CD8-positive, alpha-beta memory T cell (primary cell): ENCODE measurements at regions not wholly inside any gene's neighbourhood (a gene's known extent, or its start where the extent isn't known, plus 50 kb on each side); places are given as distances from the start of the nearest gene placed in this dataset.
"Not testable (repeated sequence)": the region's sequence is repeated elsewhere in the genome, so short reads cannot be mapped to it uniquely, and the experiment has no call there.

Experiments used
- CTCF ChIA-PET: fragments of 350-600 bp; sonication (Branson Sonifier 250); formaldehyde crosslinking; loops from one replicate; lab custom pipeline; 2021; ENCODE audit warnings: antibody characterized with exemption; lab: Charles Lee
- POLR2A ChIA-PET: fragments of 350-600 bp; sonication (Branson Sonifier 250); formaldehyde crosslinking; loops from one replicate; lab custom pipeline; 2021; ENCODE audit warnings: antibody characterized with exemption; lab: Charles Lee
- DNase-seq, 5 donors: peaks; one replicate each; pipeline versions ENCODE4 v3.0.0 to v3.0.0-alpha.2; 2020 to 2022; ENCODE audit warnings: mixed read lengths in 1 of 5
- H3K27ac ChIP-seq: one replicate; pipeline ENCODE4 v1.7.0; 2013; ENCODE audit warnings: low read depth, mild to moderate bottlenecking, low read length, moderate library complexity
- H3K27me3 ChIP-seq: 2 replicates; pipeline ENCODE4 v1.7.0; 2013; ENCODE audit warnings: low read length, mild to moderate bottlenecking; ENCODE audit not compliant: insufficient read depth, poor library complexity, severe bottlenecking
- H3K36me3 ChIP-seq: 2 replicates; pipeline ENCODE4 v1.7.0; 2013; ENCODE audit warnings: mild to moderate bottlenecking, low read length, moderate library complexity; ENCODE audit not compliant: insufficient read depth
- H3K4me1 ChIP-seq: 2 replicates; pipeline ENCODE4 v1.7.0; 2013; ENCODE audit warnings: mild to moderate bottlenecking, low read length, moderate library complexity; ENCODE audit not compliant: insufficient read depth
- H3K4me3 ChIP-seq: 2 replicates; pipeline ENCODE4 v1.7.0; 2013; ENCODE audit warnings: mild to moderate bottlenecking, low read length
- H3K9me3 ChIP-seq: 2 replicates; pipeline ENCODE4 v1.7.0; 2013; ENCODE audit warnings: mild to moderate bottlenecking, low read length
- H3K27ac Mint-ChIP-seq, 8 donors: one replicate each; pipeline ENCODE4 v1.8.0; 2020 to 2021; ENCODE audit warnings: mixed read lengths in 8 of 8, mild to moderate bottlenecking in 6 of 8, inconsistent platforms in 3 of 8, moderate library complexity in 3 of 8
- H3K27me3 Mint-ChIP-seq, 2 donors: one replicate each; pipeline ENCODE4 v1.8.0; 2020 to 2021; ENCODE audit warnings: mixed read lengths in 2 of 2, mild to moderate bottlenecking in 1 of 2, moderate library complexity in 1 of 2
- H3K36me3 Mint-ChIP-seq, 3 donors: one replicate each; pipeline ENCODE4 v1.8.0; 2020 to 2021; ENCODE audit warnings: mixed read lengths in 3 of 3, inconsistent platforms in 1 of 3, mild to moderate bottlenecking in 1 of 3
- H3K4me1 Mint-ChIP-seq, 3 donors: one replicate each; pipeline ENCODE4 v1.8.0; 2020 to 2021; ENCODE audit warnings: mixed read lengths in 3 of 3, inconsistent platforms in 1 of 3, mild to moderate bottlenecking in 1 of 3
- H3K4me3 Mint-ChIP-seq, 7 donors: one replicate each; pipeline ENCODE4 v1.8.0; 2020 to 2021; ENCODE audit warnings: mixed read lengths in 7 of 7, mild to moderate bottlenecking in 6 of 7, moderate library complexity in 4 of 7, inconsistent platforms in 2 of 7
- H3K9me3 Mint-ChIP-seq, 5 donors: one replicate each; pipeline ENCODE4 v1.8.0; 2020 to 2022; ENCODE audit warnings: mixed read lengths in 5 of 5, mild to moderate bottlenecking in 3 of 5, moderate library complexity in 2 of 5, inconsistent platforms in 1 of 5

- H3K4me1 ChIP-seq, H3K36me3 Mint-ChIP-seq, POLR2A ChIA-PET, H3K27me3 ChIP-seq, H3K4me3 Mint-ChIP-seq, H3K27ac Mint-ChIP-seq, H3K9me3 Mint-ChIP-seq, H3K27me3 Mint-ChIP-seq, H3K9me3 ChIP-seq, CTCF ChIA-PET, H3K27ac ChIP-seq, DNase-seq, H3K36me3 ChIP-seq, H3K4me3 ChIP-seq, H3K4me1 Mint-ChIP-seq: not testable (repeated sequence)
These were observed 132.8 kb downstream of the RFPL4B start for GRCh38 chr6:112479975-112480374.

- no peak overlapping the region for H3K27ac Mint-ChIP-seq
- CTCF ChIA-PET: no interaction called here
- no peak for DNase-seq
These were observed 133.4 kb downstream of the RFPL4B start for GRCh38 chr6:112480553-112480952.

GRCh38 chr6:112481211-112481610 is 134.1 kb downstream of the RFPL4B start:
- H3K36me3 Mint-ChIP-seq: no peaks in the 10 kb centered on the region
- no peak overlapping the region for H3K27ac Mint-ChIP-seq
- Histone ChIP-seq H3K9me3 (no peaks in the 10 kb centered on the region), H3K4me3 (no peak overlapping the region), H3K27me3 (no peaks in the 10 kb centered on the region), H3K27ac (no peak overlapping the region), H3K36me3 (no peaks in the 10 kb centered on the region), H3K4me1 (no peaks in the 10 kb centered on the region)
- ChIA-PET POLR2A (no interaction called here), CTCF (no interaction called here)
- no peaks in the 10 kb centered on the region for H3K4me1 Mint-ChIP-seq
- H3K9me3 Mint-ChIP-seq: peaks cover 0 to 6% (median 0%) of the 10 kb centered on the region in 5 donors
- no peak overlapping the region for H3K4me3 Mint-ChIP-seq
- peaks cover 0 to 2% of the 10 kb centered on the region in 2 donors for H3K27me3 Mint-ChIP-seq
- DNase-seq: no peak

More at GRCh38 chr6:112480553-112480952, 133.4 kb downstream of the RFPL4B start:
- Histone ChIP-seq H3K9me3 (no peaks in the 10 kb centered on the region), H3K27me3 (no peaks in the 10 kb centered on the region), H3K4me1 (no peaks in the 10 kb centered on the region), H3K36me3 (no peaks in the 10 kb centered on the region), H3K27ac (no peak overlapping the region), H3K4me3 (no peak overlapping the region)
- POLR2A ChIA-PET: no interaction called here
- no peak overlapping the region for H3K4me3 Mint-ChIP-seq
- peaks cover 0 to 6% (median 0%) of the 10 kb centered on the region in 5 donors for H3K9me3 Mint-ChIP-seq
- H3K27me3 Mint-ChIP-seq: peaks cover 0 to 2% of the 10 kb centered on the region in 2 donors
- no peaks in the 10 kb centered on the region for H3K36me3 Mint-ChIP-seq
- no peaks in the 10 kb centered on the region for H3K4me1 Mint-ChIP-seq

GRCh38 chr6:112482373-112482772 is 135.2 kb downstream of the RFPL4B start:
- Mint-ChIP-seq H3K4me1 (no peaks in the 10 kb centered on the region), H3K27me3 (no peaks in the 10 kb centered on the region), H3K36me3 (no peaks in the 10 kb centered on the region), H3K4me3 (no peak overlapping the region), H3K9me3 (peaks cover 0 to 3% (median 0%) of the 10 kb centered on the region in 5 donors), H3K27ac (no peak overlapping the region)
- Histone ChIP-seq H3K4me3 (no peak overlapping the region), H3K9me3 (no peaks in the 10 kb centered on the region), H3K27me3 (no peaks in the 10 kb centered on the region), H3K36me3 (no peaks in the 10 kb centered on the region), H3K27ac (no peak overlapping the region), H3K4me1 (no peaks in the 10 kb centered on the region)
- DNase-seq: no peak
- POLR2A ChIA-PET: no interaction called here
- CTCF ChIA-PET: no interaction called here

- H3K4me1 Mint-ChIP-seq: no peaks in the 10 kb centered on the region
- peaks cover 0 to 2% (median 0%) of the 10 kb centered on the region in 5 donors for H3K9me3 Mint-ChIP-seq
- H3K27me3 Mint-ChIP-seq: no peaks in the 10 kb centered on the region
- no peak for DNase-seq
- Histone ChIP-seq H3K9me3 (no peaks in the 10 kb centered on the region), H3K36me3 (no peaks in the 10 kb centered on the region), H3K4me1 (no peaks in the 10 kb centered on the region), H3K27me3 (no peaks in the 10 kb centered on the region), H3K4me3 (no peak overlapping the region), H3K27ac (no peak overlapping the region)
- H3K4me3 Mint-ChIP-seq: no peak overlapping the region
- ChIA-PET CTCF (no interaction called here), POLR2A (no interaction called here)
- H3K27ac Mint-ChIP-seq: no peak overlapping the region
- no peaks in the 10 kb centered on the region for H3K36me3 Mint-ChIP-seq
These were observed 138.1 kb downstream of the RFPL4B start for GRCh38 chr6:112485120-112485826.

- Mint-ChIP-seq H3K9me3 (peaks cover 0 to 2% (median 0%) of the 10 kb centered on the region in 5 donors), H3K36me3 (no peaks in the 10 kb centered on the region), H3K27ac (no peak overlapping the region), H3K4me3 (no peak overlapping the region), H3K27me3 (no peaks in the 10 kb centered on the region), H3K4me1 (no peaks in the 10 kb centered on the region)
- H3K27me3 ChIP-seq: no peaks in the 10 kb centered on the region
- H3K4me3 ChIP-seq: no peak overlapping the region
- DNase-seq: no peak
- no peaks in the 10 kb centered on the region for H3K36me3 ChIP-seq
- no peak overlapping the region for H3K27ac ChIP-seq
- no peaks in the 10 kb centered on the region for H3K9me3 ChIP-seq
- H3K4me1 ChIP-seq: no peaks in the 10 kb centered on the region
- ChIA-PET POLR2A (no interaction called here), CTCF (no interaction called here)
These were observed 138.7 kb downstream of the RFPL4B start for GRCh38 chr6:112485827-112486212.

- ChIA-PET POLR2A (no interaction called here), CTCF (no interaction called here)
- Histone ChIP-seq H3K27me3 (no peaks in the 10 kb centered on the region), H3K36me3 (no peaks in the 10 kb centered on the region), H3K27ac (no peak overlapping the region), H3K4me1 (no peaks in the 10 kb centered on the region), H3K4me3 (no peak overlapping the region), H3K9me3 (no peaks in the 10 kb centered on the region)
- no peak for DNase-seq
- no peaks in the 10 kb centered on the region for H3K4me1 Mint-ChIP-seq
- no peak overlapping the region for H3K4me3 Mint-ChIP-seq
- H3K9me3 Mint-ChIP-seq: peaks cover 0 to 2% (median 0%) of the 10 kb centered on the region in 5 donors
- no peak overlapping the region for H3K27ac Mint-ChIP-seq
- H3K36me3 Mint-ChIP-seq: no peaks in the 10 kb centered on the region
- no peaks in the 10 kb centered on the region for H3K27me3 Mint-ChIP-seq
These were observed 139.3 kb downstream of the RFPL4B start for GRCh38 chr6:112486454-112486853.

- Mint-ChIP-seq H3K27me3 (no peaks in the 10 kb centered on the region), H3K27ac (no peak overlapping the region), H3K4me3 (no peak overlapping the region), H3K9me3 (peaks cover 0 to 3% (median 0%) of the 10 kb centered on the region in 5 donors), H3K36me3 (no peaks in the 10 kb centered on the region), H3K4me1 (no peaks in the 10 kb centered on the region)
- Histone ChIP-seq H3K4me1 (no peaks in the 10 kb centered on the region), H3K27me3 (no peaks in the 10 kb centered on the region), H3K9me3 (no peaks in the 10 kb centered on the region), H3K36me3 (no peaks in the 10 kb centered on the region), H3K27ac (no peak overlapping the region), H3K4me3 (no peak overlapping the region)
- no peak for DNase-seq
- ChIA-PET POLR2A (no interaction called here), CTCF (no interaction called here)
These were observed 141.1 kb downstream of the RFPL4B start for GRCh38 chr6:112488238-112488637.
